ENCODE measurements at regions not wholly inside any gene's neighbourhood (a gene's known extent, or its start where the extent isn't known, plus 50 kb on each side); places are given as distances from the start of the nearest gene placed in this dataset.
"Not testable (repeated sequence)": the region's sequence is repeated elsewhere in the genome, so short reads cannot be mapped to it uniquely, and the experiment has no call there.

GRCh38 chr17:14448818-14449217 lies 147.9 kb downstream of the HS3ST3B1 start:
- no peak for DNase-seq (ENCODE audit: low read depth)

- no peak for DNase-seq (ENCODE audit: low read depth)
These were observed 145.9 kb downstream of the HS3ST3B1 start for GRCh38 chr17:14446825-14447224.

- DNase-seq (ENCODE audit: low read depth) = peak; percentile 18
These were observed 144.0 kb downstream of the HS3ST3B1 start for GRCh38 chr17:14444915-14445314.

- DNase-seq (ENCODE audit: low read depth) = no peak
These were observed 142.1 kb downstream of the HS3ST3B1 start for GRCh38 chr17:14442798-14443528.

GRCh38 chr17:14437176-14437575 lies 136.3 kb downstream of the HS3ST3B1 start:
- DNase-seq (ENCODE audit: low read depth) = no peak

- no peak for DNase-seq (ENCODE audit: low read depth)
These were observed 135.4 kb downstream of the HS3ST3B1 start for GRCh38 chr17:14436266-14436665.

- no peak for DNase-seq (ENCODE audit: low read depth)
These were observed 133.6 kb downstream of the HS3ST3B1 start for GRCh38 chr17:14434506-14434905.

- DNase-seq (ENCODE audit: low read depth) = no peak
These were observed 131.2 kb downstream of the HS3ST3B1 start for GRCh38 chr17:14432079-14432478.

- no peak for DNase-seq (ENCODE audit: low read depth)
These were observed 128.2 kb downstream of the HS3ST3B1 start for GRCh38 chr17:14429084-14429483.

- DNase-seq (ENCODE audit: low read depth) = no peak
These were observed 127.8 kb downstream of the HS3ST3B1 start for GRCh38 chr17:14428648-14429029.

- DNase-seq (ENCODE audit: low read depth) = no peak
These were observed 127.2 kb downstream of the HS3ST3B1 start for GRCh38 chr17:14427900-14428647.

- not testable (repeated sequence) for DNase-seq (ENCODE audit: low read depth)
These were observed 122.3 kb downstream of the HS3ST3B1 start for GRCh38 chr17:14423156-14423555.

GRCh38 chr17:14417336-14417735 lies 116.5 kb downstream of the HS3ST3B1 start:
- no peak for DNase-seq (ENCODE audit: low read depth)

GRCh38 chr17:14409292-14409691 lies 108.4 kb downstream of the HS3ST3B1 start:
- DNase-seq (ENCODE audit: low read depth) = no peak

GRCh38 chr17:14407541-14407940 lies 106.7 kb downstream of the HS3ST3B1 start:
- no peak for DNase-seq (ENCODE audit: low read depth)

- DNase-seq (ENCODE audit: low read depth) = no peak
These were observed 104.3 kb downstream of the HS3ST3B1 start for GRCh38 chr17:14405189-14405588.

All from myocyte (in vitro differentiated cells).